ENCODE measurements at regions not wholly inside any gene's neighbourhood (a gene's known extent, or its start where the extent isn't known, plus 50 kb on each side); places are given as distances from the start of the nearest gene placed in this dataset.

- no peak overlapping the region for H3K4me3 ChIP-seq (ENCODE audit: low read depth, low read length)
- no peak for DNase-seq (ENCODE audit: low read depth)
- TF ChIP-seq CTCF (IDR thresholded peaks at IDR 0.05; ENCODE audit: insufficient read depth, low read length): no peak
Observed at GRCh38 chr10:129231821-129232220, 235.2 kb upstream of the MGMT start.

- no peak for DNase-seq (ENCODE audit: low read depth)
- no peak for TF ChIP-seq CTCF (IDR thresholded peaks at IDR 0.05; ENCODE audit: insufficient read depth, low read length)
- no peak overlapping the region for H3K4me3 ChIP-seq (ENCODE audit: low read depth, low read length)
Observed at GRCh38 chr10:129233351-129234148, 233.5 kb upstream of the MGMT start.

- no peak for DNase-seq (ENCODE audit: low read depth)
Observed at GRCh38 chr10:129236274-129236691, 230.8 kb upstream of the MGMT start.

GRCh38 chr10:129241461-129241860 is 225.6 kb upstream of the MGMT start:
- TF ChIP-seq CTCF (IDR thresholded peaks at IDR 0.05; ENCODE audit: insufficient read depth, low read length): no peak
- no peak overlapping the region for H3K4me3 ChIP-seq (ENCODE audit: low read depth, low read length)
- DNase-seq (ENCODE audit: low read depth): no peak

More at GRCh38 chr10:129236274-129236691, 230.8 kb upstream of the MGMT start:
- no peak overlapping the region for H3K4me3 ChIP-seq (ENCODE audit: low read depth, low read length)
- TF ChIP-seq CTCF (IDR thresholded peaks at IDR 0.05; ENCODE audit: insufficient read depth, low read length): no peak

GRCh38 chr10:129244298-129244697 is 222.7 kb upstream of the MGMT start:
- H3K4me3 ChIP-seq (ENCODE audit: low read depth, low read length): no peak overlapping the region
- no peak for DNase-seq (ENCODE audit: low read depth)
- no peak for TF ChIP-seq CTCF (IDR thresholded peaks at IDR 0.05; ENCODE audit: insufficient read depth, low read length)

GRCh38 chr10:129244757-129245156 is 222.3 kb upstream of the MGMT start:
- DNase-seq (ENCODE audit: low read depth): no peak
- TF ChIP-seq CTCF (IDR thresholded peaks at IDR 0.05; ENCODE audit: insufficient read depth, low read length): no peak
- H3K4me3 ChIP-seq (ENCODE audit: low read depth, low read length): no peak overlapping the region

Data from fibroblast of the aortic adventitia (primary cell).